Karpas-422 (cell line): ENCODE measurements at regions not wholly inside any gene's neighbourhood (a gene's known extent, or its start where the extent isn't known, plus 50 kb on each side); places are given as distances from the start of the nearest gene placed in this dataset.
"Not testable (repeated sequence)": the region's sequence is repeated elsewhere in the genome, so short reads cannot be mapped to it uniquely, and the experiment has no call there.

ENCODE experiments used
- DNase-seq: peaks from one replicate; pipeline ENCODE4 v3.0.0-alpha.2; 2015
- H2AFZ ChIP-seq: fragments of 200-600 bp; sonication (generic); 2 replicates; pipeline ENCODE4 v1.6.1; 2014; ENCODE audit warnings: antibody characterized with exemption, low read length, mixed read lengths
- H3K27ac ChIP-seq: fragments of 200-600 bp; sonication (generic); 2 replicates; pipeline ENCODE4 v1.5.1; 2014; ENCODE audit warnings: mild to moderate bottlenecking, low read length, moderate library complexity
- H3K27me3 ChIP-seq: fragments of 200-600 bp; sonication (generic); 2 replicates; pipeline ENCODE4 v1.6.1; 2014; ENCODE audit warnings: low read length, mixed read lengths
- H3K36me3 ChIP-seq: fragments of 200-600 bp; sonication (generic); 2 replicates; pipeline ENCODE4 v1.6.1; 2014; ENCODE audit warnings: low read length, mixed read lengths; ENCODE audit not compliant: insufficient read depth
- H3K4me1 ChIP-seq: fragments of 200-600 bp; sonication (generic); 2 replicates; pipeline ENCODE4 v1.6.1; 2014; ENCODE audit warnings: mild to moderate bottlenecking, low read length, mixed read lengths
- H3K4me2 ChIP-seq: fragments of 200-600 bp; sonication (generic); 2 replicates; pipeline ENCODE4 v1.6.1; 2014; ENCODE audit warnings: low read length, low read depth, mild to moderate bottlenecking; ENCODE audit not compliant: poor library complexity, severe bottlenecking
- H3K4me3 ChIP-seq: fragments of 200-600 bp; sonication (generic); 2 replicates; pipeline ENCODE4 v1.5.1; 2014; ENCODE audit warnings: mild to moderate bottlenecking, antibody characterized with exemption, low read length, mixed read lengths
- H3K79me2 ChIP-seq: fragments of 200-600 bp; sonication (generic); 2 replicates; pipeline ENCODE4 v1.6.1; 2014; ENCODE audit warnings: mild to moderate bottlenecking, low read length, mixed read lengths
- H3K9ac ChIP-seq: fragments of 200-600 bp; sonication (generic); 2 replicates; pipeline ENCODE4 v1.6.0; 2014; ENCODE audit warnings: low read length
- H3K9me2 ChIP-seq: fragments of 200-600 bp; sonication (generic), shearing (Covaris generic); replicated peaks from 2 replicates; pipeline ENCODE4 v1.6.0; 2014; ENCODE audit warnings: mild to moderate bottlenecking, low read length, moderate library complexity; ENCODE audit not compliant: insufficient read depth
- H3K9me3 ChIP-seq: fragments of 300-700, 200-600 bp; sonication (generic); 2 replicates; pipeline ENCODE4 v1.6.1; 2014; ENCODE audit warnings: low read length, mixed read lengths
- H4K20me1 ChIP-seq: fragments of 200-600 bp; sonication (generic); 2 replicates; pipeline ENCODE4 v1.6.1; 2014; ENCODE audit warnings: mild to moderate bottlenecking, antibody characterized with exemption, low read length, low read depth; ENCODE audit not compliant: insufficient read depth

GRCh38 chr5:14936588-14936987 is 65.0 kb upstream of the ANKH start:
- no peak overlapping the region for H3K4me2 ChIP-seq
- no peak overlapping the region for H3K27ac ChIP-seq
- no peak overlapping the region for H2AFZ ChIP-seq
- no peaks in the 10 kb centered on the region for H3K9me3 ChIP-seq
- no peak for DNase-seq
- H3K36me3 ChIP-seq = no peaks in the 10 kb centered on the region
- no peak overlapping the region for H3K4me3 ChIP-seq
- no peaks in the 10 kb centered on the region for H3K27me3 ChIP-seq
- H3K4me1 ChIP-seq = no peaks in the 10 kb centered on the region
- H3K9me2 ChIP-seq = no peaks in the 10 kb centered on the region
- H3K79me2 ChIP-seq = no peaks in the 10 kb centered on the region
- H4K20me1 ChIP-seq = no peaks in the 10 kb centered on the region
- H3K9ac ChIP-seq = no peak overlapping the region

GRCh38 chr5:14935341-14935740 is 63.8 kb upstream of the ANKH start:
- H3K4me3 ChIP-seq = no peak overlapping the region
- no peak overlapping the region for H3K9ac ChIP-seq
- H3K4me2 ChIP-seq = no peak overlapping the region
- no peaks in the 10 kb centered on the region for H3K36me3 ChIP-seq
- no peaks in the 10 kb centered on the region for H3K4me1 ChIP-seq
- H3K9me3 ChIP-seq = no peaks in the 10 kb centered on the region
- no peaks in the 10 kb centered on the region for H4K20me1 ChIP-seq
- no peaks in the 10 kb centered on the region for H3K27me3 ChIP-seq
- no peaks in the 10 kb centered on the region for H3K79me2 ChIP-seq
- no peak overlapping the region for H3K27ac ChIP-seq
- no peaks in the 10 kb centered on the region for H3K9me2 ChIP-seq
- no peak for DNase-seq
- H2AFZ ChIP-seq = no peak overlapping the region

DNA sequence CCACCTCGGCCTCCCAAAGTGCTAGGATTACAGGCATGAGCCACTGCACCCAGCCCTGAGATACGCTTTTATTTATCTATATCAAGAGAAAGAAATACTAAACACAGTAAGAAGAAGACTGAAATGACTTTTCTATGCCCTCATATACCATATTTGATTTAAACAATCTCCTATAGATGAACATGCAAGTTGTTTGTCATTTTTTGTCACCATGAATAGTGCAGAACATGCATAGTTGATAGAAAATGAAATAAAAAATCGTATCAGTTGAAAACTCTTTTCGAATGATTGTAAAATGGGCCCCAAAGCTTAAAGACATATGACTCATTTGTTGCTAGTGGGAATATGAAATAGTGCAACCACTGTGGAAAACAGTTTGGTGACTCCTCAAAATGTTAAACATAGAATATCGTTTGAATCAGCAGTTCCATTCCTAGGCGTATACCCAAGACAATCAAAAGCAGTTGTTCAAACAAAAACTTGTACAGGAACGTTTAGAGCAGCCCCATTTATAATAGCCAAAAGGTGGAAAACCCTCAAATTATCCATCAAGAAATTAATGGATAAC is 61.4 kb upstream of the ANKH start:
- Histone ChIP-seq H3K27ac (no peak overlapping the region), H3K9me3 (no peaks in the 10 kb centered on the region), H3K36me3 (no peaks in the 10 kb centered on the region), H3K79me2 (no peaks in the 10 kb centered on the region), H3K9me2 (no peaks in the 10 kb centered on the region), H4K20me1 (no peaks in the 10 kb centered on the region), H3K9ac (no peak overlapping the region), H3K4me3 (no peak overlapping the region), H3K4me1 (no peaks in the 10 kb centered on the region), H3K27me3 (no peaks in the 10 kb centered on the region), H2AFZ (no peak overlapping the region), H3K4me2 (no peak overlapping the region)
- no peak for DNase-seq

GRCh38 chr5:14930486-14930885 is 58.9 kb upstream of the ANKH start:
- DNase-seq = no peak
- Histone ChIP-seq H3K9ac (no peak overlapping the region), H3K9me2 (no peaks in the 10 kb centered on the region), H3K36me3 (no peaks in the 10 kb centered on the region), H3K9me3 (no peaks in the 10 kb centered on the region), H3K27me3 (no peaks in the 10 kb centered on the region), H2AFZ (no peak overlapping the region), H3K27ac (no peak overlapping the region), H3K4me1 (no peaks in the 10 kb centered on the region), H3K79me2 (no peaks in the 10 kb centered on the region), H3K4me3 (no peak overlapping the region), H3K4me2 (no peak overlapping the region), H4K20me1 (no peaks in the 10 kb centered on the region)

DNA sequence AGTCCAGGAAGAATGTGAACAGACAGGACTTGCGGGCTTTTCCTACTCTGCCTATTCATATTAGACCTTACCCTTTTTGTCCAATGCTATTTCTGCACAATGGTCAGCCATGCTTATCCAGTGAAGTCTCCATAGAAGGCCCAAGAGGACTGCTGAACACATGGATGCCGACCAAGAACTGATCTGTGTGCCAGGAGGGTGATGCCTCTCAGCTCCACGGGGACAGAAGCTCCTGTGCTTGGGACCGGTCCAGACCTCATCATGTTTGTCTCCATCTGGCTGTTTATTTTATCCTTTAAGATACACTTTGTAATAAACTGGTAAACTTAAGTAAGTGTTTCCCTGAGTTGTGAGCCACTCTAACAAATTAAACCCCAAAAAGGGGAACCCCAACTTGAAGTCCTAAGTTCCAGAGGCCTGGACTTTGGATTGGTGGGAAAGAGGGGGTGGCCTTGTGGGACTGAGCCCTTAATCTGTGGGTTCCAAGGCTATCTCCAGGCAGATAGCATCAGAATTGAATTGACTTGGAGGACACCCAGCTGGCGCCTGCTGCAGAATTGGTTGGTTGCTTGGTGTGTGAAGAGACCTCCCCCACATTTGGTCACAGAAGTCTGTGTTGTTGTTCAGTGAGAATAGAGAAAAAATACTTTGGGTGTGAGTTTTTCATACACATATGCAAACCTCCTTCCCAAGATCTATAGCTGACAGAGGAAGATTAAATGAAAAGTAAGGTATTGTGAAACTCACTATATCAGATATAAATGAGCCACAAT is 57.9 kb upstream of the ANKH start:
- H4K20me1 ChIP-seq = no peaks in the 10 kb centered on the region
- no peaks in the 10 kb centered on the region for H3K36me3 ChIP-seq
- no peak overlapping the region for H3K27ac ChIP-seq
- no peaks in the 10 kb centered on the region for H3K79me2 ChIP-seq
- no peak overlapping the region for H3K4me2 ChIP-seq
- H3K9me3 ChIP-seq = no peaks in the 10 kb centered on the region
- no peak overlapping the region for H3K9ac ChIP-seq
- H2AFZ ChIP-seq = no peak overlapping the region
- DNase-seq = no peak
- H3K4me3 ChIP-seq = no peak overlapping the region
- no peaks in the 10 kb centered on the region for H3K9me2 ChIP-seq
- no peaks in the 10 kb centered on the region for H3K27me3 ChIP-seq
- H3K4me1 ChIP-seq = no peaks in the 10 kb centered on the region

DNA sequence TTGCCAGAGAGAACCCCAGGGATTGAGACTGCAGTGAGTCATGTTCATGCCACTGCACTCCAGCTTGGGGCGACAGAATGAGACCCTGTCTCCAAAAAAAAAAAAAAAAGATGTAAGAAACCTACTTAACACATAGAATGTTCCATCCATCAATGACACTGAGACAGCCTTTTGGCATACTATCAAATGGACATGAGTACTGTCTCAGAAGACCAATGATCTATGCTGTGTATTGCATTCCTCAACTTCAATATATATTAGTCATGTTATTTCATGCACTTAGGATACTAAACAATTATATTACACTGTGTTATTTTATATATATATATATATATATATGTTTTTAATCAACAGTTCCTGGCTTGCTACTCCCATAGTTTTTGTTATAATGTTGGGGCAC is 57.1 kb upstream of the ANKH start:
- Histone ChIP-seq H3K9me2 (no peaks in the 10 kb centered on the region), H3K9ac (no peak overlapping the region), H2AFZ (no peak overlapping the region), H4K20me1 (no peaks in the 10 kb centered on the region), H3K4me2 (no peak overlapping the region), H3K79me2 (no peaks in the 10 kb centered on the region), H3K4me1 (no peaks in the 10 kb centered on the region), H3K4me3 (no peak overlapping the region), H3K27ac (no peak overlapping the region), H3K27me3 (no peaks in the 10 kb centered on the region), H3K9me3 (no peaks in the 10 kb centered on the region), H3K36me3 (no peaks in the 10 kb centered on the region)
- DNase-seq = no peak

DNA sequence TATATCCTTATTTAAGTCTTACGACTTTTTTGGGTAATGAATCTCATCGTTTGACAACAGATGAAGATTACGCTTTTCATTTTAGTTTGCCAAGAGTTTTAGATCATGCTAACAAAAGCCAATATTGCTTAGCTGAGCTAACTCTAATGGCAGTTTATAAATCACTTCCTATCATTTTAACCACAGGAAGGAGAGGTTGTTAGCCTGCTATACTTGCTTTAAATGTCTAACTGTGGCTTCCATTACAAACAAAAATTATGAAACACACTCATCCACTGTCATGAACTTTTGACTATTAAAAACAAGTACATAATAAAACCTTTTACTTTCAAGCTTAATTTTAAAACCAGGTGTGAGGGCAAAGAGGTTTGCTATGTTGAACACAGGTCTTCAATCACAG is 53.7 kb upstream of the ANKH start:
- DNase-seq = no peak
- no peaks in the 10 kb centered on the region for H4K20me1 ChIP-seq
- no peaks in the 10 kb centered on the region for H3K4me1 ChIP-seq
- no peaks in the 10 kb centered on the region for H3K36me3 ChIP-seq
- no peaks in the 10 kb centered on the region for H3K79me2 ChIP-seq
- H3K4me3 ChIP-seq = no peak overlapping the region
- no peak overlapping the region for H3K9ac ChIP-seq
- no peak overlapping the region for H2AFZ ChIP-seq
- H3K27me3 ChIP-seq = no peaks in the 10 kb centered on the region
- no peaks in the 10 kb centered on the region for H3K9me3 ChIP-seq
- no peak overlapping the region for H3K4me2 ChIP-seq
- no peaks in the 10 kb centered on the region for H3K9me2 ChIP-seq
- no peak overlapping the region for H3K27ac ChIP-seq

DNA sequence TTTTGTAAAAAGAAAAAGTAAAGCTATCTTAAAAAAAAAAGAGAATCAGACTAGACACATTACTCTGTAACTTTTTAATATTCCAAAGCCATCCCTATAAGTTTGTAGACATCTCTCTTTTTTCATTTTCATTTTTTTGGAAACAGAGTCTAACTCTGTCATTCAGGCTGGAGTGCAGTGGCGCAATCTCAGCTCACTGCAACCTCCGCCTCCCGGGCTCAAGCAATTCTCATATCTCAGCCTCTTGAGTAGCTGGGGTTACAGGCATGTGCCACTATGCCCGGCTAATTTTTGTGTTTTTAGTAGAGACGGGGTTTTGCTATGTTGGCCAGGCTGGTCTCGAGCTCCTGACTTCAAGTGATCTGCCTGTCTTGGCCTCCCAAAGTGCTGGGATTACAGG is 51.4 kb upstream of the ANKH start:
- H3K36me3 ChIP-seq, H3K27ac ChIP-seq, H3K9me3 ChIP-seq, H3K9ac ChIP-seq, H4K20me1 ChIP-seq, H3K9me2 ChIP-seq, H3K79me2 ChIP-seq, H2AFZ ChIP-seq, DNase-seq, H3K4me1 ChIP-seq, H3K4me3 ChIP-seq, H3K4me2 ChIP-seq, H3K27me3 ChIP-seq: not testable (repeated sequence)
